Upper lobe of left lung (tissue), 6 donors: ENCODE measurements at regions not wholly inside any gene's neighbourhood (a gene's known extent, or its start where the extent isn't known, plus 50 kb on each side); places are given as distances from the start of the nearest gene placed in this dataset.
"Not testable (repeated sequence)": the region's sequence is repeated elsewhere in the genome, so short reads cannot be mapped to it uniquely, and the experiment has no call there.

Source experiments
- ATAC-seq, 2 donors: fragments of 200-7000 bp; cut with Tn5 transposase; one replicate each; pipeline ENCODE4 v1.9.1; 2022; ENCODE audit warnings: mild to moderate bottlenecking in 2 of 2, moderate library complexity in 2 of 2; ENCODE audit not compliant: low FRiP score in 2 of 2
- DNase-seq, 2 donors: peaks; one replicate each; pipeline ENCODE4 v3.0.0-alpha.2; 2019 to 2020
- H3K27ac ChIP-seq, 4 donors: fragments of 200-600 bp; sonication (generic); one replicate each; pipeline ENCODE4 v1.5.1; 2016 to 2019
- H3K27me3 ChIP-seq, 4 donors: fragments of 200-600 bp; sonication (generic); one replicate each; pipeline ENCODE4 v1.5.1; 2017 to 2019
- H3K36me3 ChIP-seq, 4 donors: fragments of 200-600 bp; sonication (generic); one replicate each; pipeline ENCODE4 v1.5.1; 2016 to 2019
- H3K4me1 ChIP-seq, 4 donors: fragments of 200-600 bp; sonication (generic); one replicate each; pipeline ENCODE4 v1.5.1; 2018 to 2019
- H3K4me3 ChIP-seq, 4 donors: fragments of 200-600 bp; sonication (generic); one replicate each; pipeline ENCODE4 v1.5.1; 2017 to 2019; ENCODE audit warnings: mild to moderate bottlenecking in 2 of 4, moderate library complexity in 1 of 4
- H3K9me3 ChIP-seq, 4 donors: fragments of 200-600 bp; sonication (generic); one replicate each; pipeline ENCODE4 v1.5.1; 2018 to 2019
- CTCF ChIP-seq, 6 experiments: fragments of 450-650 bp in 4 of 6; fragments of 200-600 bp in 2 of 6; sonication (generic) in 2 of 6; IDR thresholded peaks; one replicate each; pipeline ENCODE4 v1.5.1; 2016 to 2019; ENCODE audit warnings: antibody characterized with exemption in 6 of 6
- EP300 ChIP-seq, 4 donors: sonication (generic); formaldehyde crosslinking; IDR thresholded peaks; one replicate each; pipeline ENCODE4 v1.5.1; 2017; ENCODE audit warnings: antibody characterized with exemption in 4 of 4, control low read depth in 2 of 4
- POLR2A ChIP-seq, 4 donors: fragments of 450-650 bp; IDR thresholded peaks; one replicate each; pipeline ENCODE4 v1.5.1; 2016 to 2017; ENCODE audit warnings: antibody characterized with exemption in 4 of 4, mild to moderate bottlenecking in 2 of 4
- POLR2AphosphoS5 ChIP-seq, 2 donors: sonication (generic); formaldehyde crosslinking; IDR thresholded peaks; one replicate each; pipeline ENCODE4 v1.5.1; 2017; ENCODE audit warnings: antibody characterized with exemption in 2 of 2
- WGBS, 2 donors: methylation state at CpG; one replicate each; pipeline ENCODE4 v1.1.5; 2017 to 2018; 5-methylcytosine and 5-hydroxymethylcytosine counted together
- donor health status: DM: no; HTN: no; CAD: no; lungs with moderate emphysema.
- donor health status: DM: no; HTN: yes; CAD: no; lungs with severe emphysema.

- H3K36me3 ChIP-seq: no peaks in the 10 kb centered on the region
- DNase-seq: no peak
- H3K4me1 ChIP-seq: no peaks in the 10 kb centered on the region
- H3K27ac ChIP-seq: no peak overlapping the region
- no peak for ATAC-seq
- 42 to 57% methylated on average over 2 of the region's 2 CpGs for WGBS, 2 donors
- H3K9me3 ChIP-seq: no peaks in the 10 kb centered on the region
- H3K4me3 ChIP-seq: no peak overlapping the region
- TF ChIP-seq CTCF (IDR thresholded peaks at IDR 0.05) (no peak), POLR2AphosphoS5 (IDR thresholded peaks at IDR 0.05) (no peak), POLR2A (IDR thresholded peaks at IDR 0.05) (no peak), EP300 (IDR thresholded peaks at IDR 0.05) (no peak)
- H3K27me3 ChIP-seq: no peaks in the 10 kb centered on the region
Measured at GRCh38 chr3:102037209-102037608, 187.9 kb downstream of the NFKBIZ start.

GRCh38 chr3:102037791-102038190 is 188.5 kb downstream of the NFKBIZ start:
- no peaks in the 10 kb centered on the region for H3K27me3 ChIP-seq
- TF ChIP-seq CTCF (IDR thresholded peaks at IDR 0.05) (no peak), POLR2AphosphoS5 (IDR thresholded peaks at IDR 0.05) (no peak), EP300 (IDR thresholded peaks at IDR 0.05) (no peak), POLR2A (IDR thresholded peaks at IDR 0.05) (no peak)
- DNase-seq: no peak

DNA sequence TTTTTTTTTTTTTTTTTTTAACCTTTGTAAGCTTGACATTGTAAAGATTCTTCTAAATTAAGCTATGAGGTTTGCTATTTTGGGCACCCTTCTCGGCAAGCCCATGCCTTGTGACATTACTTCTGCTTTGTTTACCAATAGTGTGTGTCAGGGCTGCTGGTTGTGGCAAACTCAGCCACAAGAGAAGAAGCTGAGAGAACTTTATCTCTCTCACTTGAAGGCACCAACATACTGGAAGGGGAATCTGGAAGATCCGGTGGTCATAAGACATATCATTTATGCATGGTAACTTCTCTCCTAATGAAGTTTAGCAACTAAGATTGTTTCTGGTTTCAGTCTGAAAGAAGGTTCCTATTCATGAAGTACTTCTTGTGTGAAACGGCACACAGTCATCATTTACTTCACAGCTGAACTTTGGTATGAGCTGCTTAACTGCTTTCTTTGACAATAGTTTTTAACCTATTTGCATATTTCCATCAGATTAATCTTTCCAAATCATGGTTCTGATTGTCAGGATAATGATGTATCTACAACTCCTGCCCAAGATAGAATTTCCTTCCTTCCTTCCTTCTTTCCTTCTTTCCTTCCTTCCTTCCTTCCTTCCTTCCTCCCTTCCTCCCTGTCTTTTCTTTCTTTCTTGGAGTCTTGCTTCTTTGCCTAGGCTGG is 189.3 kb downstream of the NFKBIZ start:
- DNase-seq (no peak), ATAC-seq (peak in 1 of 2 donors; percentile 73)
- Histone ChIP-seq H3K36me3 (no peaks in the 10 kb centered on the region), H3K27ac (no peak overlapping the region), H3K27me3 (no peaks in the 10 kb centered on the region), H3K4me3 (no peak overlapping the region), H3K4me1 (no peaks in the 10 kb centered on the region), H3K9me3 (no peaks in the 10 kb centered on the region)
- WGBS, 2 donors: 75 to 78% methylated on average over 3 of the region's 3 CpGs
- TF ChIP-seq CTCF (IDR thresholded peaks at IDR 0.05): no peak

More at GRCh38 chr3:102037791-102038190, 188.5 kb downstream of the NFKBIZ start:
- no peak for ATAC-seq
- Histone ChIP-seq H3K4me1 (no peaks in the 10 kb centered on the region), H3K9me3 (no peaks in the 10 kb centered on the region), H3K4me3 (no peak overlapping the region), H3K36me3 (no peaks in the 10 kb centered on the region), H3K27ac (no peak overlapping the region)
- 57 to 65% methylated on average over 2 of the region's 2 CpGs for WGBS, 2 donors

- H3K27ac ChIP-seq, H3K27me3 ChIP-seq, H3K4me1 ChIP-seq, H3K9me3 ChIP-seq, H3K4me3 ChIP-seq, ATAC-seq, H3K36me3 ChIP-seq, DNase-seq: not testable (repeated sequence)
- 89 to 93% methylated on average over 8 of the region's 8 CpGs for WGBS, 2 donors
Measured at GRCh38 chr3:102040144-102040543, 190.8 kb downstream of the NFKBIZ start.

GRCh38 chr3:102053375-102053989 is 204.2 kb downstream of the NFKBIZ start:
- TF ChIP-seq POLR2A (IDR thresholded peaks at IDR 0.05): no peak
- no peak for TF ChIP-seq POLR2AphosphoS5 (IDR thresholded peaks at IDR 0.05)
- no peak for TF ChIP-seq CTCF (IDR thresholded peaks at IDR 0.05)
- no peak for TF ChIP-seq EP300 (IDR thresholded peaks at IDR 0.05)
- WGBS, 2 donors: 66 to 83% methylated on average over 4 of the region's 4 CpGs
- peak in 1 of 2 donors; percentile 70 for ATAC-seq

More at GRCh38 chr3:102053375-102053989, 204.2 kb downstream of the NFKBIZ start:
- Histone ChIP-seq H3K4me1 (no peaks in the 10 kb centered on the region), H3K4me3 (no peak overlapping the region), H3K9me3 (no peaks in the 10 kb centered on the region), H3K27me3 (no peaks in the 10 kb centered on the region), H3K27ac (no peak overlapping the region), H3K36me3 (no peaks in the 10 kb centered on the region)
- DNase-seq: no peak
